CD4-positive, alpha-beta T cell treated with Interleukin-15 for 1 hour (primary cell): ENCODE measurements at regions not wholly inside any gene's neighbourhood (a gene's known extent, or its start where the extent isn't known, plus 50 kb on each side); places are given as distances from the start of the nearest gene placed in this dataset.

Experiments used
- DNase-seq: peaks from one replicate; pipeline ENCODE4 v3.0.0-alpha.2; 2020

- DNase-seq: no peak
These were observed 318.3 kb downstream of the EIPR1 start for GRCh38 chr2:3059141-3059925.

DNA sequence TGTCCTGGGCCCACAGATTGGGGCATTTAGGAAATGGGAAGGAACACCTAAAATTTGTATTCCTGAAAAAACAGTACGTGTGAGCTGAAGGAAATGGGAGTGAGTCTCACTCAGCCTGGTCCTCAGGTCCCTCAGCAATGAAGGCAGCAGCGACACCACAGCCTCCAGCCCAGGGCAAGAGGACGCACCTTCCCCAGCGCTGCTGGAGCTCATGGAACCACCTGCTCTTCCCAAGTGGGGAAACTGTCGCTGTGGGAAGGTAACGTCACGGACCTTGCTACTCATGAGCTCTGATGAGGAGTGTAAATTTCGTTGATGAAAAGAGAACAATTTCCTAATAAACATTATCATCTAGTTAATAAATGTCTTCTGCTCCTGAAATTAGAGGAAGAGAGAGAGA, 323.6 kb downstream of the EIPR1 start:
- no peak for DNase-seq

GRCh38 chr2:3051266-3051665, 326.4 kb downstream of the EIPR1 start:
- DNase-seq: no peak

DNA sequence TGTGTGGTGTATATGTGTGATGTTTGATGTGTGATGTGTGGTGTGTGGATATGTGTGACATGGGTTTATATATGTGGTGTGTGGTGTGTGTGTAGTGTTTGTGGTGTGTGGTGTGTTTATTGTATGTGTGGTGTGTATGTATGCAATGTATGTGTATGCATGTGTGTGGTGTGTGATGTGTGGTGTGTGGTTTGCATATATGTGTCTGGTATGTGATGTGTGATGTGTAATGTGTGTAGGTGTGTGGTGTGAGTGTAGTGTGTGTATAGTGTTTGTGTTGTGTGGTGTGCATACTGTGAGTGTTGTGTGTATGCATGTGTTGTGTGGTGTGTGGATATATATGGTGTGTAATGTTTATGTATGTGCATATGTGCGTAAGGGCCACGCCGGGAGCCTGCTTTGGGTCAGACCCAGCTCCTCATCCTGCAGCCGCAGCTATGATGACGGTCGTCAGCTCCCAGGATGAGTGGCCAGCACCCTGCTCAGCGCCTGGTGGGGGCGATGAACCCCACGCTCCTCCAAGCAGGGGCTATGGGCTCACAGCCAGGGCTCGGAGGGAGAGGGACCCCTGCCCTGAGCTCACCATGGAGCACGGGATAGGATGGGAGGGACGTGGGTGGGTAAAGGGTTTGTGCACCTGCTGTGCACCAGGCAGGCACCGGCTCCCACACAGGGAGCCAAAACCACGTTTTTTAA, 331.3 kb downstream of the EIPR1 start:
- no peak for DNase-seq

DNA sequence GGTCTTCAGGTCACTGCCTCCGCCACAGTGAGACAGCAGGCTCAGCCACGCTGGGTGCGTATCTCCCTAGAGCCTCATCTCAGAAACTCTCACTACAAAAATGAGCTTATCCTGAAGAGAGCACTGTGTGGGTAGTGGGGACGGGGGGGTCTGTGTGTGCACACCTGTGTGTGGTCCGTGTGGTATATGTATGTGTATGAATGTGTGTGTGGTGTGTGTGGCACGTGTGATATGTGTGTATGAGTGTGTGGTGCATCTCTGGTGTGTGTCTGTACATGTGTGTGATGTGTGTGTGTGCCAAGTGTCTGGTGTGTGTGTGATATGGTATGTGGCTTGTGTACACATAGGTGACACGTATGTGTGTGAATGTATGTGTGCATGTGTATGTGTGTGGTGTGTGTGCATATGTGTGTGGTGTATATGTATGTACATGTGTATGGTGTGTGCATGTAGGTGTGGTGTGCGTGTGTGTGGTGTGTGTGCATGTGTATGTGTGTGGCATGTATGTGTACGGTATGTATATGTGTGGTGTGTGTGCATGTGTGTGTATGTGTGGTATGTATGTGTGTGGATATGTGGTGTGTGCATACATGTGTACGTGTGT, 332.2 kb downstream of the EIPR1 start:
- no peak for DNase-seq

DNA sequence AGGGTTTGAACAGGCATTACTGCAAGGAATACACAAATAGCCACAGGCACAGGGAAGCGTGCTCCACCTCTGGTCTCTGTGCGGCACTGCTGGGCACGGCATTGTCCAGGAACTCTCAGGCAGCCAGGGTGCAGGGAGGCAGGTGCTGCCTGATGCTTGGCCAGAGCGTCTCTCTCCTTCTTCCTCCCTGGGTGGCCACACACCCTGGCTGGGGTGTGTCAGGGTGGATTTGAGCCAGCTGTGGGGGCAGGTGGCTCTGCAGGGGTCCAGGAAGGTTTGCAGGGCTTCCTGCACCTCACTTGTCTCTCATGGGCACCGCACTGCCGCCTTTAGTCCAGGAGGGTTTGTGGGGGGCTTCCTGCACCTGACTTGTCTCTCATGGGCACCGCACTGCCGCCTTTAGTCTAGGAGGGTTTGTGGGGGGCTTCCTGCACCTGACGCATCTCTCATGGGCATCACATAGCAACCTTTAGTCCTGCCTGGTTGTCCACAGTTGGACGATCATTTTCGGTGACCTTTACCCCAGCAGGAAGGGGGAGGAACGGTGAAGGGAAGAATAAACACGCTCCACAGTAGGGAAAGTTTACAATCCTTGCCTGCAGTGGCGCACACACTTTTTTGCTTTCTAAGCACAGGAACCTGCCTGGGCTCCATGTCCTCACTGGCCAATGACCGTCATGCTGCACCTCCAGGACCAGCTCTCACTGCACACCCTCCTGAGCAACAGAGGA, 332.9 kb downstream of the EIPR1 start:
- no peak for DNase-seq

GRCh38 chr2:3043726-3044125, 333.9 kb downstream of the EIPR1 start:
- DNase-seq: no peak

GRCh38 chr2:3042601-3043585, 334.7 kb downstream of the EIPR1 start:
- DNase-seq: no peak

DNA sequence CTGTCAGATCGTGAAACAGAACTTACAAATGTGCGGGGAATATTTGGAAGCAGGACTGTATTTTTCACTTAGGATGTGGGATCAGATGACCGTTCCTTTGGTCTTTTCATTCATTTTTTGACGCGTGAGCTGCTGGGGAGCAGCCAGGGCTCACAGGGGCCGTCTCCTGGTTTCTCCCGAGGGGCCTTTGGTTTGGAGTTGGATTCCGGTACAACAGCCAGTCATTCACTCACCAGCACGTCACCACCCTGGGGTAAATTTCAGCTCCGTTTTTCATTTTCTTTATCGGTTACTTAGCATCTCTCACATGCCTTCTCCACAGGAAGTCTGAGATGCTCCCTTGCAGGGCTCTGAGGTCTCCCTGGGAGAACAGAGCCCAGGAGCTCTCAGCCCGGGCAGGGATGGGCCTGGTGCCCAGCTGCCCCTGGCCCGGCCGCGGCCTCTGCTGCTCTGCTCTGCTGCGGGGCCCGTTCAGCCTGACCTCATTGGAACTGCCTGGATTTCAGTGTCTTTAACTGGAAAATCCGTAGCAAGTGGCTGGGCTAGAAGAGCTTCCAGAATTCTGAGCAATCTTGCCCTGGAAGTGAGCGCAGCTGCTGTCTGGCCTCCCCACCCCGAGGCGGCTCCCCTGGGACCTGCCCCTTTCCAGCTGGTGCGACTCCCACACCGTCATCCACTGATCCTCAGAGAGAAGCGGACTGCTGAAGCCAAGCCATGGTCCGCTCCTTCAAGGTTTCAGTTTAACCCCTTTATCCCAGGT, 335.6 kb downstream of the EIPR1 start:
- no peak for DNase-seq

DNA sequence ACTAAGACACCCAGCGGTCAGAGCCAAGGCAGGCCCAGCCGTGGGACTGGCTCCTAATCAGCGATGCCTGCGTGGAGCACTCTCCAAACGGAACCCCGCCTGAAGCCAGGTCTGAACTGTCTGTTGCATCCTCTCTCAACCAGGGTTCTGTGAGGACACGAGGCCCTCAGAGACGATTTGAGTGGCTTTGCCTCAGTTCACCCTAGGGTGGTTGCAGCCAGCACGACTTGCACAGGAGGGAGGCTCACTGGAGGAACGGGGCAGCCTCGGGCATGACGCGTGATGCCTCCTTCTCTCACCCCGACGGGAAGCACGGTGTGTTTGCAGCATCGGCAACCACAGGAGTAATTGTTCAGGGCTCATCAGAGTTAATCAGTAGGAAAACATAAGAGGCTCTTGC, 336.4 kb downstream of the EIPR1 start:
- no peak for DNase-seq

DNA sequence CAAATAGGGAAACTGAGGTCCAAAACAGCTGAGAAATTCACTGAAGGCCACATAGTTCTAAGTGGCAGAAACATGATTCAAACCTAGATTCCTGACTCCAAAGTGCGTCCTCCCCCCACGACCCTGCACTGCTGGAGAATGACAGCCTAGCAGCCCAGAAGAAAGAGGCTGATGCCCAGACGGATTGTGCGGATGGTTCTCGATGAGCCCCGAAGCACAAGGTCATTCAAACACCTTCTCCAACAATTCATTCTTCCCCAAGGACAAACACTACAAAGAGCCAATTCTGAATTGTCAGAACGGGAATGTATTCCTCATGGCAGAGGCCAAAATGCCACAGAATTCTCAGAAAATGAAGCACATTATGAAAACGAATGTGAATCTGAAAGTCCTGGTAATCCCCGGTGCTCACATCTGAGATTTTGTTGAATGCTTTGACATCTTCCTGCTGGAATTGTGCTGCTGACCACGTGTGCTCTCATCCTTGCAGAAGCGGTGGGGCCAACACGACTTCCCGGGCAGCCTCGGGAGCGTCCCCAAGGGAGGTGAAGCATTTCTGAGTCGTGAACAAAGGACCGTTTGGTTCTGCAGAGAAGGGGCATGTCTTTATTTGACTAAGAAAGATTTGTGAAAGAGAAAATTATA, 337.0 kb downstream of the EIPR1 start:
- no peak for DNase-seq

DNA sequence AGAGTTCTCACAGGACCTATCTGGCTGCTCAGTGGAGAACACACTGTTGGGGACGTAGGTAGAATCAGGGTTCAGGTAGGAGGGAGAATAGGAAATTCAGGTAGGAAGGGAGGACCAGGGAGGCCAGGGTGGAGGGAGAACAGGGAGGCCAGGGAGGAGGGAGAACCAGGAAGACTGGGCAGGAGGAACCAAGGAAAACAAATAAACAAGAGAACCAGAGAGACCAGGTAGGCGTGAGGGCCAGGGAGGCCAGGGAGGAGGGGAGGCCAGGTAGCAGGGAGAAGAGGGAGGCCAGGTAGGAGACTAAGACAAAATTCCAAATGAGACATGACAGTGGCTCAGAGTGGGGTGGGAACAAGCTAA, 337.6 kb downstream of the EIPR1 start:
- no peak for DNase-seq

DNA sequence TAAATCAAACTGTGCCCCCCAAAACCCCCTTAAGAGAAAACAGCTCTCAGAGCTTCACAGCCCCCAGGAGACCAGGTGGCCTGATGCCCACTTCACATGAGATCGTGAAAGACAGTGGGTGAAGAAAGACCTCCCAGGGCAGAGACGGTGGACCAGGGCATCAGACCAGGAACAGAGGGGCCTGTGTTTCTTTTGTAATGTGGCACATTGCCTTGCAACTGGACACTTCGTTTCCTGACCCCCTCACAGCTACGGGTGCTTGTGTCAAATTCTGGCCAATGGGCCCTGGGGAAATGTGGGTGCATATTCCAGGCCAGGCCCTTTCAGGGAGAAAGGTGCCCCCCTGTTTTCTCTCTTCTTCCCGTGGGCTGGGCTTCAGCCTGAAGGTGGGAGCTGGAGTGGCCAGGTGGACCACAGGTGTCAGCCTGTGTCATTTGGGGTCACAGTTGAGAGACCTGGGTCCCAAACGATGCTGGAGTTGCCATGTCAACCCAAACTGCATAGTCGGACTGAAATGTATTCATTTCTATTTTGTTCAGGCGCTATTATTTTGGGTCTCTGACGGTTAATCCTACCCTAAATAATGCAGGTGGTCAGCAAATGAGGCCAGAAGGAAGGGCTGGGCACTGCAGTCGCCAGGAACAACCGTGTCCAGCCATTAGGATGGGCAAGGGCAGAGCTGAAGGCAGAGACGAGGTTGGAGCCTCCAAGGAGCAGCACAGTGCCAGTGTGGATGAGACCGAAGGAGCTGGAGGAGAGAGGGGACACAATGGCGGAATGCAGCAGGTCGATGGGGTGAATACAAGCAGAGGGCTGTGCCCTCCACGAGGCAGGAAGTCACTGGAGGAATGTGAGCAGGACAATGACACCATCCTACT, 338.2 kb downstream of the EIPR1 start:
- no peak for DNase-seq

DNA sequence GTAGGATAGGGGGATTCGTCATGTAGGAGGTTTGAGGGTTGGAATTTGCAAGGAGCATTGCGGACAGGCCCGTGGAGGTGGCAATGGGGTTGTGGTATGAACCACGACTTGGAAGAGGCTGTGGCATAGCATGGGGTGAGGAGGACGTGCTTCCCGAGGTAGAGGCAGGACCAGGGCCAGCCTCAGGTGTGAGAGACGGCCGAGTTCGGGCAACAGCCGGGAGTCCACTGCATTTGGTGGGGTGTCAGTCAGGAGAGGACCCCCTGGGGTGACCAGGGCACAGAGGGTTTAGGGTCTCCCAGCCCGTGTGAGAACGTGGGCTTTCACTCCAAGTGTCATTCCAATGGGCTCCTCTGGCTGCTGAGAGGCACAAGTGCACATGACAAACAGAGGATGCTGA, 339.0 kb downstream of the EIPR1 start:
- DNase-seq: no peak

DNA sequence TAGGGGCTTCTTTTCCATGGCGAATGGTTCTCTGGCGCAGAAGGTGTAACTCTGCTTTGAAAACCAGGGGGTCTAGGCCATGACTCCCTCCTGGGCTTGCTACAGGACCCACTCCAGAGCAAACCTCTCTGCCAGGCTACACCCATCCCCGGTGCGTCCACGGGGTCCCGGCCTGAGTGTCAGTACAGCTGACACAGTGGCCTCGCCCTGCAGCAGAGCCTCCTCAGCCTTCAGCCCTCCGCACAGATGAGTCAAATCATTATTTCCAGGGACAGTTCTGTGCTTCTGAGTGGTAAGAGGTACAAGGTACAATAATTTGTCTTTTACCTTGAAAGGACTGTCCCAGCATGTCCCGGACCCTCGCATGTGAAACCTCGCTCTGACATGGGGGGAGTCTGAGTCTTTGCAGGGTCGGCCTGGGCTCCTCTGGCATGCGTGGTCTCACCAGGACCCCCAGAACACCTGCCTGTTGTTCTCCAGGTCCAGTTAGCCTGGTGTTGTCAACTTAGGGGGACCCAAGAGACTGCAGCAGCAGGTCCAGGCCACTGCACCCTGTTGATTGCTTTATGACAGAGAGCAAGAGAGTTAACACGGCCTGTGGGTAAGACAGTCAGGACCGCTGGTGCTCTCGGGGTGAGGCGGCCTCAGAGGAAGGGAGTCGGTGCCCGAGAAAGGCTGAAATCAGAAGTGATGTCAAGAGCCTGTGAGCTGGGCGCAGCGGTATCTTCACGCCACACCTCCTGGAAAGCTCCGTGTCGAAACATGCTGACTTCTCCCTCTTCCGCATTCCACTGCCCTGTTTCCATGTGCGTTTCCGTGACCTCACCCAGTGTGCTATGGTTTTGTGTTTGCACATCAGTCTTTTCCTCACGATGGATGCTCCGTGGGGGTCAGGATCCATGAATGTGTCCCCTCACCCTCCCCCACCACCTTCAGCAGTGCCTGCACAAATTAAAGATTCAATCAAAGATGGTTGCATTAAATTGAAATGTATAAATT, 340.1 kb downstream of the EIPR1 start:
- no peak for DNase-seq

- no peak for DNase-seq
These were observed 341.0 kb downstream of the EIPR1 start for GRCh38 chr2:3036432-3037125.

DNA sequence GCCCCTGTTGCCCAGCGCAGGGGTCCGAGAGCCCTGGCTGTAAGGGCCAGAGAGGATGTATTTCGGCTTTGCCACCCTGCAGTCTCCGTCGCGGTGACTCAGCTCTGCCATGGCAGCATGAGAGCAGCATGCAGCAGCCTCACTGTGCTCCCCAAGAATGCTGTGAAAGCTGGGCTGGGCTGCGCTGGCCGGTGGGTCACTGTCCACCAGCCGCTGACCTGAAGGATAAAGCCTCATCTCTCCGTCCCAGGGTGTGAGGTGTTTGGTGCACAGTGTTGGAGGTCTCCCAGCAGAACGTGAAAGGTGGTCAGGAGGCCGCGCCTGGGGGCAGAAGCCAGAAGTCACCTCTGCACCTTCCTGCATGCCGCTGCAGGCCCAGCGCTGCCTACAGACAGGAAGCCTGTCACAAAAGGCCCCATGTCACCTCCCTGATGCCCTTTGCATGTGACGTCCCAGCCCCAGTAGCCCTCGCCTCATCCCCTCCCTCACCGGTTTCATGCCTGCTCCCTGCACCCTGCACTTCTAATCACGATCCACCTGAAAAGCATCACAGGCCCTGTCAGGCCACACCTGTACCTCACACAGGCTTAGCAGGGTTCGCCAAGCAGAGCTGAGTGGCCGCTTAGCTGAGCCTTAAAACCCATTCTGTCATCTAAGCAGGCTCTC, 342.1 kb downstream of the EIPR1 start:
- DNase-seq: no peak
